CD4-positive, alpha-beta T cell treated with Interleukin-2 at 100 ng/mL for 4 hours (primary cell): ENCODE measurements at regions not wholly inside any gene's neighbourhood (a gene's known extent, or its start where the extent isn't known, plus 50 kb on each side); places are given as distances from the start of the nearest gene placed in this dataset.
A peak's percentile ranks its signal among the peaks of the same experiment; 100 is the strongest.

Experiments
- DNase-seq: peaks from one replicate; pipeline ENCODE4 v3.0.0-alpha.2; 2020; ENCODE audit warnings: low spot score

DNA sequence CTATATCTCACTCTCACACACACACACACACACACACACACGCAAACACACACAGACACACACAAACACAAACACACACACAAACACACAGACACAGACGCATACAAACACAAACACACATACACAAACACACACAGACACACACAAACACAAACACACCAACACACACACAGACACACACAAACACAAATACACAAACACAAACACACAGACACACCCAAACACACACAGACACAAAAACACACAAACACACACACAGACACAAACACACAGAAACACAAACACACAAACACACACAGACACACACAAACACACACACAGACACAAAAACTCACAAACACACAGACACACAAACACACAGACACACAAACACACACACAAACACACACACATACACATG is 329.0 kb downstream of the ZNF536 start:
- no peak for DNase-seq

DNA sequence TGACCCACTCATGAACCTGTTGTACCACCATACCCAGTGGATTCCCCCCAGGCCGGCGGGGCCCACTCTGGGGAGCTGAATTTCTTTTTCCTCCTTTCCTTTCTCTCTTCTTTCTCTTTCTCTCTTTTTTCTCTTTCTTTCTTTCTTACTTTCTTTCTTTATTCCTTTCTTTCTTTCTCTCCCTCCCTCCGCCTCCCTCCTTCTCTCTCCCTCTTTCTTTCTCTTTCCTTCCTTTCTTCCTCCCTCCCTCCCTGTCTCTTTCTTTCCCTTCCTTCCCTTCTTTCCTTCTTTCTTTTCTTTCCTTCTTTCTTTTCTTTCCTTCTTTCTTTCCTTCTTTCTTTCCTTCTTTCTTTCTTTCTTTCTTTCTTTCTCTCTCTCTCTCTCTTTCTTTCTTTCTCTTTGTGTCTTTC is 327.7 kb downstream of the ZNF536 start:
- no peak for DNase-seq

DNA sequence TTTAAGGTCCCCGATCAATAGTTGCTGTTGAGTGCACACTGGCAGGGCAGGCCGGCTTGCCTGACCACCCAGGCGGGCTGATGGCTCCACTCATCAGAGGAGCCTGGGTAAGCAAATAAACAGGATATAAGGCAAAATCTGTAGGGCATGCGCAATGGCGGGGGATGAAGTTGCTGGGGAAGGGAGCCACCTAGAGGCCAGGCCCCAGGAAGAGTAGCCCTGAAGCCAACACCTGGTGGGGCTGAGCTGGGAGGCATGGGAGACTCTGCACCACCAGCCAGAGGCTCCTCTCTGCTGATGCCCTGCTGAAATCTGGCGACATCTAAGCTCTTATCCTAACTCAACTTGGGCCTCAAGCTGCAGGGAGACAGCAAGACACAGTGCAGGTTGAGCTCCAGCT is 324.3 kb downstream of the ZNF536 start:
- no peak for DNase-seq

DNA sequence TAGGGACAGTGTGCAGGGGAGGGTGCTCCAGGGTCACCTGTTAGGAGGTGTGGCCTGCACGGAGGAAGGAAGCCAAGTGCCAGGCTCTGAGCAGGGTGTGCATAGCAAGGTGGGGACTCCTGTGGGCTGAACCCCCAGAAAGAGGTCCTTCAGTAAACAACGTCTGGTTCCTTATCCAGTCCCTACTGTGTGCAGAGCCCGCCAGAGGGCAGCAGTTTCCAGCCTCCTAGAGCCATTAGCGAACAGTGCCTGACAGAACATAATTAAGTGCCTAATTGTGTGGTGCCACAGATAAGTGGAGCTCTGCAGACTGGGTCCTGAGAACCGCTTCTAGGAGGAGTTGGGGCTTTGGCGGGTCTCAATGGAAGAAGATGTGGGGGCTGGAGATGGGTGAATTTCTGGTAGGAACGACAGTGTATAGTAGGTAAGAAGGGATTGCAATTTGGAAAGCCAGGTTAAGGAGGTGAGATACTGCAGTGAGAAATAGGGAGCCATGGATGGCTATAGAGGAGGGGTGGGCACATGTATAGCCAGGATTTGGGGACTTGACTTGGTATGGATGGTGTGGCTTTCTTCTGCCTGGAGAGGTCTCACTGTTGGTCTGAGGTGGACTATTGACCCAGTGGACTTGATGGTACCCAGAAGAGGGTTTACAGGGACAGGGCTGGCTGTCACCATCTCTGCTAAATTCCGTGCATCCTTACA is 323.1 kb downstream of the ZNF536 start:
- no peak for DNase-seq

DNA sequence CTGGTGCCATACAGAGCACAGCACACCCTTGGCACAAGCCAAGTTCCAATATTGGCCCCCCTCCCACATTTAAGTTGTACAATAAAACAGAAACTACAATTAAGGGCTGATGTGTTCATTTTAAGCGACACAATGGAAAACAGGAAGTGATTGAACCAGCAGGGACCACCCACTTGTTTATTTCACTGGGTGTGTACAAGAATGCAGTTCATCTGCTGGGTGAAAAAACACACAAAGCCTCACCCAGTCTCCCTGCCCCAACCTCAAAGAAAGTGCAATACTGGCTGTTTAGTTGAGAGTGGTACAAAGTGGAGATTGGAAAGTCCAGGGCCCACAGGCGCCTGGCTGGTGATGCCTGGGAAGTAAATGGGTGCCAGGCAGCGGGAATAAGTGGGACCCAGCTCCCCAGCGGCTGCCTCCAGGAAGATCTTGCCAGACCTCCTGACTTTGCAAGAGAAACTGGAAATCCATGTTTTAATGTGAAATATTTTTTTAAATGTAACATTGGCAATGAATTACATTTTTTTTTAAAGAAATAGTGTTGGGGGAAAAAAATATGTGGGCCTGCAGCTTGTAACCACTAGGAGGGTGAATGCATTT is 322.1 kb downstream of the ZNF536 start:
- no peak for DNase-seq

DNA sequence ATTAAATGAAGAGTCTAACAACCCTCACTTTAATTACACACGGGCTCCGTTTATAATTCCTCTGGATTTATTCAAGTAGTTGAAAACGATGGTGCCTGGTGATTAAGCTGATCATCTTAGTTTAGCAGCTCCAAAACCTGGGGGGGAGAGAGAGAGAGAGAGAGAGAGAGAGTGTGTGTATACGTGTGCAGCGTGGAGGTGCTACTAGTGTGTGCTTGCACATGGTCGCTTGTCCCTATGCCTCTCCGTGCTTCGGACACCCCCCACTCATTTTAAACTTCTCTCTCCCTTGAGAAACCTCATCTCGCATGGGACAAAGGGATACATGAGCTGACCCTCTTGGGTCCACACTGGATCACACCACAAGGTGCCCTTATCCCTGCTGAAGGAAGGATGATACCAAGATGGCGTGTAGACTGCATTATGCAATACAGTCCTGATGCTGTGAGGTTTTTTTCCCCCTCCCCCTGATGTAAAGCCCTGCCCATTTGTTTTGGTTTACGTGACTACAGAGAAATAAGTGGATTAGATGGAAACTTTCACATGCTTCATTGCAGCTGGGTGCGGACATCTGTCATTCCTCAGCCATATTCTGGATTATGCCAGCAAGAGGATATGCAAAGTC is 320.8 kb downstream of the ZNF536 start:
- no peak for DNase-seq

DNA sequence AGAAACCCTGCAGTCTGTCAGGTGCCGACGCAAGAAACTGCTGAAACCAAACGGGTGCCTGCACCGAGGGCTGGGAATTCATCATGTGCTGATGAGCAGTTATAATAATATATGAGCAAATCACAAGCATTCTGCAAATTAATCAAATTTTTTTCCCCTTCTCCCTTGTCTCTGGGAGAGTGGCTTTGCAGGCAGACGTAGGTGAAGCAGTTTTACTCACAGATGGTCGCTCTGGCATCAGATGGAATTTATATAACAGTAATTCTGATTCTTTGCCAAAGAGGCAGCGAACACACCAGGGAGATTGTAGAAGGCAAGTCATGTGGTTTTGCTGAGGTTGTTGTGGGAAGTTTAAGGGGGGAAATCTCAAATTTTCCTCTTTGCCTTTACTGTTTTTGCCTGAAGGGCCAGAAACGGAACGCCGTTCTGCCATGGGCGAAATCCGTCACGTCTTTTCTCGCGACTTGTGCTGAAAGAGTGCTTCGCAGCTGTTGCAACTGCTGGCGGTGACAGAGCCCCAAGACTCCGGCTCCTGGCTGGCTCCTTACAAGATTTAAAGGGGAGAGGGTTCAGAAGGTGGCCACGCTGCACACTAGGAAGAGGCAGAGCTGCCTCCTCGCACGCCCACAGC is 320.1 kb downstream of the ZNF536 start:
- DNase-seq = no peak

DNA sequence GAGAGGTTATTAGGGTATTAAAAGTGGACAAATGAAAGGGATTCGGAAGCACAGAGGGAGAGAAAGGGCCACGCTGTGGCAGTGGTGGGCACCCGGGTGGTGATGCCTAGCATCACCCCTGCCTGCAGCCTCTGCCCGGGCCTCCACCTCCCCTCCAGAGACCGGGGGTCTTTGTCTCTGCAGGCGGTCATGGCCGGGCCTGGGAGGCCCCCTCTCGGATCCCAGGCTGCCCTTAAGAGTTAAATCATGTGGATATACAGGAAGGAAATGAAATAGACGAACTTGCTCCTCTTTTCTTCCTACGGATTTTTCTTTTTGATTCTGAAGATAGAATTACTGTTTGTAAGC is 319.6 kb downstream of the ZNF536 start:
- DNase-seq = no peak

DNA sequence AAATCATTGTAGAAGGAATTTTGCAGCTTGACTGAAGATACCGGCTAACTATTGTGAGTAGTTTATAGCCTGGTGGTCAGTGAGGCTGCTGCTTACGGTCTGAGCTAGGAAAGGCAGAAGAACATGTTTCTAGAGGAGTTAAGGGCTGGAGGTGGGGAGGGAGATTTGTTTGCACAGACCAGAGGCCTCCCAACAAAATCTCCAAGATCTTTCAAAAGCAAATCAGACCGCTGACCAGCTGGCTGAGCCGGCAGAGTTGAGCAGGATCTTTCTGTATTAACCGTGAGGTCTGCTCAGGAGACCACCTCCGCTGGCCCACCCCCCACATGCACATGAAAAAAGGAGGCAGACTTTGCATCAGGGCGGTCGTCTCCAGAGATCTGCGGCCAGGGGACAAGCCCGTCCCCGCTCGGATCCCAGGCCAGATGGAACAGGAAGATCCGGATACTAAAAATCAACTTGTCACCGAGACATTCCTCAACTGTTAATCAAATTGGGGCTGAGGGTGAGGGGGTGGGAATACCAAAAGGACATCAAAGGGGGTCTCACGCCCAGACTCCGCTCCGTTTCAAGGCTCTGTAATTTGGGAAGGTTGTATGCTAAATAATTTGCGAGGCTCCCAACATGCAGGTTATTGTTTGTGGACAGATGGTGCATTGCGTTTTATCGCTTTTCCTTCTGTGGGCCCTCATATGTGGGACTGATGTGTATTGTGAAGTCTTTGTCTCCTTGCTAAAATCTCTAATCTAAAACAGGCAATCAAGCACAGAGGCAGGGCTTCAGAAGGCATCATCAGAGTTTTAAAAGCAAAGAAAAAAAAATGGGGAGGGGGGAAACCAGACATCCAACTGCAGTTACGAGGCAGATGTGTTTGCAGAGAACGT is 319.0 kb downstream of the ZNF536 start:
- no peak for DNase-seq

DNA sequence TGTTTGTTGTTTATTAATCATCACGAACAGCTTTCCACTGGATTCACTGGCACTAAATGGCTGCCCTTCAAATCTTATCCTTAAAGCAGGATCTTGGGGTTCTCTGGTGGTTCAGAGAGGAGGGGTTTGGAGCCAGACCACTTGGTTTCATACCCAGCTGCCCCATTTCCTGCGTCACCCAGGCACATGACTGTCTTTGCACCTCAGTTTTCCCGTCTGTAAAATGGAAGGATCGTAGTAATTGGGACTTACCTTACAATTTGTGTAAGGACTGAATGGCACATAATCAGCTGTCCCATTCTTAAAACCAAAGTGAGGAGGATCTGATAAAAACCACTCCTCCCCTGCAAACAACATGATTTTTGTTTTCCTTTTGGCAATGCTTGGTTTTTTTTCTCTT is 318.3 kb downstream of the ZNF536 start:
- no peak for DNase-seq

DNA sequence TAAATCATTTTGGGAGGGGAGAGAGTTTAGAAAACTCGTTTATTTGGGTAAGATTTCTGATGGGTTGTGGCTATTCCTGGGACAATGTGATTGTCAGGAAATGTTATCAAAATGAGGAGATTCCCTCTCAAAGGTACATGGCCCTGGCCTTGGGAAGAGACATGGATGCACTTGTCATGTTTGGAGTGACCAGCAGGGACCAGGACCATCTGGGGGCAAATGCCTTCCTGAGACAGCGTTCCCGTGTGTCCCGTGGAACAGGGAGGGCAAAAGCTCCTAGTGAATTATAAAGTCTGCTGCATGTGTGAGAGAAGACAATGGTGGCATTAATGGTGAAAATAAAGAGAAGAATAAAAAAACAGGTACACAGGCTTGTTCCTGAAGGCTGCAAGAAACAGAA is 317.3 kb downstream of the ZNF536 start:
- no peak for DNase-seq

DNA sequence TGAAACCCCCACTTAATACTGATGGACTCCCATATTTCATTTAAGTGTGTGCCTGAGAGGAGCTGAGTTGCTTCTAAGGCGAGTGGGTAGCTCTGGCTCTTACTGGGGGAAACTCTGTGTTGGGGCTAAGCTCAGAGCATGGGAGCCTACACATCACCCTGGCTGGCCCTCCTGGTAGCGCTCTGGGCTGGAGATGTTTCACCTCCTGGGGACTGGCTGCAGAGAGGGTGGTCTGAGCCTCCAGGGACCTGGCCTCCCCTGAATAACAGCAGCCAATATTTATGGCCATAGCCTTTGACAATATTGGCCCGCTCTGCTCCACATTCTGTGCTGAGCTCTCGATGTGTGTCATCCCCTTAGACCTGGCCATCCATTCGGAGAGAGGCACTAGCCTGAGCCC is 316.5 kb downstream of the ZNF536 start:
- DNase-seq = no peak

DNA sequence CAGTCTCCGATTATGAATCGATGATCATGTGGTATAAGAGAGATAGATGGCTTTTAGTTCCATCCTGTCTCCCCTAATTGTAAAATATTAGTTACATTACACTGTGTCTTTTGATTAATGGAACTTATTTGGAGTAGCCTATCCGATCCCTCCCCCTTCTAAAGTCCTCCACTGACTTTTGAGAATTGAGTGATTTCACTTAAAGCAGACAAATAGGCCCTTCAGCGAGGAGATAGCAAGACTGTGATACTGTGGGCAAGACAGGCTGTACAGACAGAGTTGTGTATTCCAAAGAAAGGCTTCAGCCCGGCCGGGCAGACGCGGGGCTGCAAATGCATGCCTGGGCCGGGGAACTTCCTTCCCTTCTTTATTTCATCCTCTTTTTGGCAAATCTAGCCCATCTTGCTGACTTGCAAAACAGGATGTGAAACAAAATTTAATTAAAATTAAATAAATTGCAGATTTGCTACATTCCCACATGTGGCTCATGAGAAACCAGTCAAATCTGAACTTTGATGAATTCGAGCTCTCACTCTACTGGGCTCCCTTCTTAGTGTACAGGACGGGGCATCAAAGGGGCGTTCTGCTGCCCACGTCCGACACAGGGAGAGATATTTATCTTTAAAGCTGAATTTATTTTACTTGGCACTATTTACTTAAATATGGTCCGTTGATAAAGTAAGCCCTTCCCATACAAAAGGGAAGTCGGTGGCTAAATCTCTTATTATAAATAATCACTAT is 314.8 kb downstream of the ZNF536 start:
- no peak for DNase-seq

DNA sequence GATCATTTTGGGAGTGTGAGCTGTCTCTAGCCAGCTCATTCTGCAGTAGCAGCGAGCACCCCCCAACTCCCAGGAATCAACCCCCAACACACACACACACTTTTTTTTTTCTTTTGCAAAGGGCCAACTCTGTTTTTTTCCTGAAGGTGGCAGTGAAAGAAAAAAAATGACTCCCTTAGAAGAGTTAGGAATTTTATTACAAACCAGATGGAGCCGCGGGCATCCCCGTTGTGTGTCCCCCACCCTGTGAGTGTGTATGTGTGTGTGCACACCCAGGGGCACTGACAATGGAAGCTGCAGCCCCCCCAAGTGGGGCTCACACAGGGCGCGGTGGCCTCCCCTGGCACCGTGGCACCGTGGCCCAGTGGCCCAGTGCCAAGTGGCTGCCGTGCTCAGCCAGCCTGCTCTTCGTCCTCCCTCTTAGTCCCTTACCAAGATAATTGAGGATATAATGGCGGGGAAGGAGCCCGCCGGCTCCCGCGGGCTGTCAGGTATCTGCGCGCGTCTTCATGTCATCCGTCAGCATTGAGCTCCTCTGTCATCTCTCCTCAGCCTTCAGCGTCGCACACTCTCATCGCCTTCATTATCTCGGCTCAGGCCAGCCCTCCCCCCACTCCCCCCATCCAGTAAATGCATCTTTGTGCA is 314.1 kb downstream of the ZNF536 start:
- DNase-seq = no peak

DNA sequence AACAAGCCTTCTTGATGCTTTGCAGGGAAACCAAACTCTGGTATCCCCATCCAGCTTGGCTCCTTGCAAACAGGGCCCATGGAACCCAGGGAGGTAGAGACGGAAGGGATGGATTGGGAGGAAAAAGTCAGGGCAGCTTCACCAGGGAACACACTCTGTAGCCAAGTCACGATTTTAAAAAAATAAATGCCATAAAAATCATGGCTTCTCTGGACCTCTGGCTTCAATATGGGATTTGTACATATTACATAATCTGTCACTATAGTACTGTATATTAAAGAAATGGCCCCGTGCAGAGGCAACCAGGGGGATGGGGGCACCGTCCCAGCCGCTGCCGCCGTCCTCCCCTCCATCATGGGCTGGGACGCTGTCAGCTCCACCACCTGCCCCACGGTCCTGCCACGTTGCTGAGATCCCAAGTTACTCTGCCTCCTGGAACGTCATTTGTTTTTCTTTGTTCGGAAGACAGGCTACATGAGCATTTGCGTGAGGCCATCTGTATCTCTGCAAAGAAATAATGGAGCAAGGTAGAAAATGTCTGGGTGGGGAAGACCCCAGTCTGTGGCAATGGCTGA is 313.3 kb downstream of the ZNF536 start:
- DNase-seq = no peak

DNA sequence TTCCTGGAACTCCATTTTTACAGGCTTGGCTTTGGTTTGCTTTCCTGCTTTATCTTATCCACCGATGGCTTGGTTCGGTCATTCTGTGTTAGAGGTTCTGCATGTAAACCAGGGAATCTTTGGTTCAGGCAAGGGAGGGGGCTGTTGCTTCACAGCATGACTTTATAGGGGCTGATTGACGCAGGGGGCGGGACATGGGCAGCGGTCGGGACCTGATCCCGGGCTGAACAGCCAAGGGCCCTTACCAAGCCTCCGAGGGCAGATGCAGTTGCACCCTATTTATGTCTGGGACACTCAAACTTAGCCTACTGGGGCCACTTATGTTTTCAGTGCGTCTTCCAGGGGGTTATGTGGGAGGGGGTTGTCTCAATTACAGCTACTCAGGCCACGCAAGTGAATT is 312.4 kb downstream of the ZNF536 start:
- no peak for DNase-seq

DNA sequence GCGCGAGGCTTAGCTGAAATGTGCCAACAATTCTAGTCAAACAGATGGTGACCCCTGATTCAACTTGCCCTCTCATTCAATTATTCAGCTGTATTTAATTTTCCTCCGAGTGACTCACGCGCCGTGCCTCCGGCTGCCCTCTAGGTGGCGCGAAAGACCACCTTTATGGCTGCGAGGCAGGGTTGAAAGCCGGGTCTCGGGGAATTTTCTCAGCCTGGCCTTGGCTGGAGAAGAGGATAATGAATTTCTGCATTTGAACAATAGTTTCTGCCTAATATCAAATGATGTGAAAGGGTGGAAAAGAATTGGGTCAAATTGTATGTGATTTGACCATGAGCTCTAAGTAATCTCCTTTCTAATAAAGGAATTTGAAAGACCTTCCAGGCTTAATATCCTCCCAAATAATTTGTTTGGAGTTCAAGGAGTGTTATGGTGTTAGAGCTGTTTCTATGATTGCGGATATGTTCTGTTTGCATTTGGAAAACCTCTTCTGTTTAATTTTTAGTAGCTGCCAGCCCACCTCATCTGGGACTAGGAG is 310.9 kb downstream of the ZNF536 start:
- peak; percentile 35 for DNase-seq

DNA sequence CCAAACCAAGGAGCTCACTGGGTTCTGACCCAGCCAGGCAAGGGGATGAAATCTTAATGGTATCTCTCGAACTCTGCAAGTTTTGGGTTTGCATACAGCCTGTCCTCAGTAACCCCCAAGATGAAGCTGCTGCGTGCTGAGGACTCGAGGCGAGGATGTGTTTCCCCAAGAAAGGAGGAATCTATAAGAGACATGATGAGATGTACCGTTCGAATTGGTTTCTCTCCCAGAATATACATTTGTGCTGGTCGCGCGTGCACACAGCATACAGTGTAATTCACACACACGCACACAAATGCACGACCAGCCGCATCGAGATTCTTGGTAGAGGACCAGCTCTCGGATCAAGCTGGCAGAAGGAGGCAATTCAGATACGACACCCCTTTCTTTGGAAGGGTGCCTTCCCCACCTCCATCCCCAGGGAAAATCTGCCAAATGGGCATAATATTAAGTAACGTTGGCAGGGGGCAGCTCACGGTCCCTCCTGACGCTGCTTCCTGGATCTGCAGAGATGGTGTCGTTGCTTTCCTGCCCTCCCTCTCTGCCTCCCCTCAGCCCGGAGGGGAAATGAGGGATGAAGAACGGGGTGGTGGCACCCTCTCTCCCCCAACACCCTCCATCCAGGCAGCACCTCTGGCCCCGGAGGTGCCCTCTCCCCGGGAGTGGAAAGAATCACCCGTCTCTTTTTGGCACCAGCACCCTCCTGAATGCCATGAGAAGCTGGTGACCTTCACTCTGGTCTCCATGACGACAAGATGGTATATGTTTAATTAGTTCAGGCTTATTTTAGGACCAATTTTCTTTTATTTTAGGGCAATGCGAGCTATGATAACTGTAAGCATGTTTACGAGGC is 310.2 kb downstream of the ZNF536 start:
- DNase-seq = no peak
